PC-3 (cell line): ENCODE measurements at regions not wholly inside any gene's neighbourhood (a gene's known extent, or its start where the extent isn't known, plus 50 kb on each side); places are given as distances from the start of the nearest gene placed in this dataset.

Experiments
- EZH2 ChIP-seq: fragments of 300-600 bp; sonication (generic); IDR thresholded peaks from one replicate; pipeline ENCODE4 v1.6.1; 2017; ENCODE audit warnings: antibody characterized with exemption, mild to moderate bottlenecking, low read length; ENCODE audit not compliant: unreplicated experiment
- EZH2phosphoT487 ChIP-seq: fragments of 300-600 bp; sonication (generic); IDR thresholded peaks from 2 replicates; pipeline ENCODE4 v1.6.1; 2018; ENCODE audit warnings: mild to moderate bottlenecking, antibody characterized with exemption, low read length, borderline replicate concordance
- TF ChIP-seq, protein P1 (sequence below): fragments of 300-600 bp; sonication (generic); conservative IDR thresholded peaks from 2 replicates; pipeline ENCODE4 v1.5.1; 2017; ENCODE audit warnings: antibody characterized with exemption, low read depth, mild to moderate bottlenecking, low read length

GRCh38 chr1:189036628-189037027 is 1441.0 kb downstream of the BRINP3 start:
- no peak for TF ChIP-seq EZH2phosphoT487
- TF ChIP-seq, protein P1, sequence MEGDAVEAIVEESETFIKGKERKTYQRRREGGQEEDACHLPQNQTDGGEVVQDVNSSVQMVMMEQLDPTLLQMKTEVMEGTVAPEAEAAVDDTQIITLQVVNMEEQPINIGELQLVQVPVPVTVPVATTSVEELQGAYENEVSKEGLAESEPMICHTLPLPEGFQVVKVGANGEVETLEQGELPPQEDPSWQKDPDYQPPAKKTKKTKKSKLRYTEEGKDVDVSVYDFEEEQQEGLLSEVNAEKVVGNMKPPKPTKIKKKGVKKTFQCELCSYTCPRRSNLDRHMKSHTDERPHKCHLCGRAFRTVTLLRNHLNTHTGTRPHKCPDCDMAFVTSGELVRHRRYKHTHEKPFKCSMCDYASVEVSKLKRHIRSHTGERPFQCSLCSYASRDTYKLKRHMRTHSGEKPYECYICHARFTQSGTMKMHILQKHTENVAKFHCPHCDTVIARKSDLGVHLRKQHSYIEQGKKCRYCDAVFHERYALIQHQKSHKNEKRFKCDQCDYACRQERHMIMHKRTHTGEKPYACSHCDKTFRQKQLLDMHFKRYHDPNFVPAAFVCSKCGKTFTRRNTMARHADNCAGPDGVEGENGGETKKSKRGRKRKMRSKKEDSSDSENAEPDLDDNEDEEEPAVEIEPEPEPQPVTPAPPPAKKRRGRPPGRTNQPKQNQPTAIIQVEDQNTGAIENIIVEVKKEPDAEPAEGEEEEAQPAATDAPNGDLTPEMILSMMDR, result no peak
- TF ChIP-seq EZH2, result no peak
